ENCODE measurements at regions not wholly inside any gene's neighbourhood (a gene's known extent, or its start where the extent isn't known, plus 50 kb on each side); places are given as distances from the start of the nearest gene placed in this dataset.

GRCh38 chr5:57802131-57802530 is 319.5 kb upstream of the ACTBL2 start:
- CTCF ChIA-PET: no interaction called here
- H3K9me3 Mint-ChIP-seq (ENCODE audit: low read depth, unreplicated experiment): no peaks in the 10 kb centered on the region

GRCh38 chr5:57795203-57795602 is 312.6 kb upstream of the ACTBL2 start:
- Mint-ChIP-seq H3K27me3 (ENCODE audit: unreplicated experiment) (no peaks in the 10 kb centered on the region), H3K27ac (ENCODE audit: unreplicated experiment) (no peak overlapping the region), H3K4me3 (ENCODE audit: low read depth, unreplicated experiment) (no peak overlapping the region), H3K4me1 (ENCODE audit: low read depth, unreplicated experiment) (no peaks in the 10 kb centered on the region), H3K36me3 (ENCODE audit: insufficient read depth, unreplicated experiment) (no peaks in the 10 kb centered on the region), H3K9me3 (ENCODE audit: low read depth, unreplicated experiment) (no peaks in the 10 kb centered on the region)
- intact Hi-C loops (cut with micrococcal nuclease; ENCODE audit: unreplicated experiment): no loop called here
- DNase-seq: no peak
- CTCF ChIA-PET: no interaction called here
- no peak for TF ChIP-seq CTCF (IDR thresholded peaks at IDR 0.05; ENCODE audit: unreplicated experiment)
- BruUV-seq (replicated peaks): no TSS peak

More at GRCh38 chr5:57802131-57802530, 319.5 kb upstream of the ACTBL2 start:
- H3K27ac Mint-ChIP-seq (ENCODE audit: unreplicated experiment): no peak overlapping the region
- no peak for DNase-seq
- no TSS peak for BruUV-seq (replicated peaks)
- no peaks in the 10 kb centered on the region for H3K36me3 Mint-ChIP-seq (ENCODE audit: insufficient read depth, unreplicated experiment)
- no peaks in the 10 kb centered on the region for H3K27me3 Mint-ChIP-seq (ENCODE audit: unreplicated experiment)
- intact Hi-C loops (cut with micrococcal nuclease; ENCODE audit: unreplicated experiment): no loop called here
- TF ChIP-seq CTCF (IDR thresholded peaks at IDR 0.05; ENCODE audit: unreplicated experiment): no peak
- H3K4me1 Mint-ChIP-seq (ENCODE audit: low read depth, unreplicated experiment): no peaks in the 10 kb centered on the region
- H3K4me3 Mint-ChIP-seq (ENCODE audit: low read depth, unreplicated experiment): no peak overlapping the region

GRCh38 chr5:57791875-57792274 is 309.3 kb upstream of the ACTBL2 start:
- Mint-ChIP-seq H3K27me3 (ENCODE audit: unreplicated experiment) (no peaks in the 10 kb centered on the region), H3K36me3 (ENCODE audit: insufficient read depth, unreplicated experiment) (no peaks in the 10 kb centered on the region), H3K27ac (ENCODE audit: unreplicated experiment) (no peak overlapping the region), H3K4me1 (ENCODE audit: low read depth, unreplicated experiment) (no peaks in the 10 kb centered on the region), H3K9me3 (ENCODE audit: low read depth, unreplicated experiment) (no peaks in the 10 kb centered on the region), H3K4me3 (ENCODE audit: low read depth, unreplicated experiment) (no peak overlapping the region)
- TF ChIP-seq CTCF (IDR thresholded peaks at IDR 0.05; ENCODE audit: unreplicated experiment): no peak
- CTCF ChIA-PET: no interaction called here
- intact Hi-C loops (cut with micrococcal nuclease; ENCODE audit: unreplicated experiment): no loop called here
- no peak for DNase-seq
- no TSS peak for BruUV-seq (replicated peaks)

- CTCF ChIA-PET: no interaction called here
- Mint-ChIP-seq H3K4me1 (ENCODE audit: low read depth, unreplicated experiment) (peaks cover 9% of the 10 kb centered on the region), H3K27me3 (ENCODE audit: unreplicated experiment) (no peaks in the 10 kb centered on the region), H3K27ac (ENCODE audit: unreplicated experiment) (no peak overlapping the region), H3K9me3 (ENCODE audit: low read depth, unreplicated experiment) (no peaks in the 10 kb centered on the region), H3K36me3 (ENCODE audit: insufficient read depth, unreplicated experiment) (no peaks in the 10 kb centered on the region), H3K4me3 (ENCODE audit: low read depth, unreplicated experiment) (no peak overlapping the region)
- no TSS peak for BruUV-seq (replicated peaks)
- no peak for DNase-seq
- intact Hi-C loops (cut with micrococcal nuclease; ENCODE audit: unreplicated experiment): no loop called here
- no peak for TF ChIP-seq CTCF (IDR thresholded peaks at IDR 0.05; ENCODE audit: unreplicated experiment)
Measured at GRCh38 chr5:57785946-57786345, 303.3 kb upstream of the ACTBL2 start.

- CTCF ChIA-PET: no interaction called here
- DNase-seq: no peak
- Mint-ChIP-seq H3K9me3 (ENCODE audit: low read depth, unreplicated experiment) (no peaks in the 10 kb centered on the region), H3K4me1 (ENCODE audit: low read depth, unreplicated experiment) (peaks cover 27% of the 10 kb centered on the region), H3K36me3 (ENCODE audit: insufficient read depth, unreplicated experiment) (no peaks in the 10 kb centered on the region), H3K27me3 (ENCODE audit: unreplicated experiment) (no peaks in the 10 kb centered on the region), H3K4me3 (ENCODE audit: low read depth, unreplicated experiment) (no peak overlapping the region), H3K27ac (ENCODE audit: unreplicated experiment) (no peak overlapping the region)
- no peak for TF ChIP-seq CTCF (IDR thresholded peaks at IDR 0.05; ENCODE audit: unreplicated experiment)
- intact Hi-C loops (cut with micrococcal nuclease; ENCODE audit: unreplicated experiment): no loop called here
- BruUV-seq (replicated peaks): no TSS peak
Measured at GRCh38 chr5:57784121-57784520, 301.5 kb upstream of the ACTBL2 start.
